SK-N-SH treated with all-trans-retinoic acid at 6 μM for 48 hours (cell line): ENCODE measurements at regions not wholly inside any gene's neighbourhood (a gene's known extent, or its start where the extent isn't known, plus 50 kb on each side); places are given as distances from the start of the nearest gene placed in this dataset.

Experiments used
- ATAC-seq: fragments of 200-7000 bp; cut with Tn5 transposase; 3 replicates; pipeline ENCODE4 v1.9.1; 2020; ENCODE audit warnings: mild to moderate bottlenecking, moderate library complexity
- ARNTL ChIP-seq: fragments of 450-650 bp; formaldehyde crosslinking; IDR thresholded peaks from 2 replicates; pipeline ENCODE4 v1.5.0; 2020; ENCODE audit warnings: low read depth, mild to moderate bottlenecking, moderate library complexity, borderline replicate concordance
- BACH2 ChIP-seq: fragments of 250-450 bp; sonication (Bioruptor Pico); IDR thresholded peaks from 2 replicates; pipeline ENCODE4 v1.9.0; 2021; ENCODE audit warnings: mild to moderate bottlenecking, borderline replicate concordance
- CSDC2 ChIP-seq: fragments of 250-450 bp; sonication (Bioruptor Pico); IDR thresholded peaks from 2 replicates; pipeline ENCODE4 v1.5.0; 2020; ENCODE audit warnings: mild to moderate bottlenecking, moderate library complexity
- ESRRG ChIP-seq: fragments of 250-450 bp; sonication (Bioruptor Pico); IDR thresholded peaks from 2 replicates; pipeline ENCODE4 v1.6.1; 2021; ENCODE audit warnings: mild to moderate bottlenecking
- GLIS3 ChIP-seq: fragments of 250-450 bp; sonication (Bioruptor Pico); IDR thresholded peaks from 2 replicates; pipeline ENCODE4 v1.5.0; 2020; ENCODE audit warnings: mild to moderate bottlenecking, moderate library complexity
- ISL1 ChIP-seq: fragments of 250-450 bp; sonication (Bioruptor Pico); IDR thresholded peaks from 2 replicates; pipeline ENCODE4 v2.1.2; 2022; ENCODE audit warnings: mild to moderate bottlenecking, moderate library complexity
- OSR1 ChIP-seq: fragments of 250-450 bp; sonication (Bioruptor Pico); IDR thresholded peaks from 2 replicates; pipeline ENCODE4 v1.8.0; 2022; ENCODE audit warnings: moderate library complexity, mild to moderate bottlenecking, inconsistent platforms
- PPARA ChIP-seq: fragments of 250-450 bp; sonication (Bioruptor Pico); IDR thresholded peaks from 2 replicates; pipeline ENCODE4 v1.5.0; 2020; ENCODE audit warnings: mild to moderate bottlenecking, borderline replicate concordance
- RARB ChIP-seq: fragments of 250-450 bp; sonication (Bioruptor Pico); IDR thresholded peaks from 2 replicates; pipeline ENCODE4 v1.8.0; 2021; ENCODE audit warnings: mild to moderate bottlenecking, moderate library complexity
- SNAI2 ChIP-seq: fragments of 250-450 bp; sonication (Bioruptor Pico); IDR thresholded peaks from 2 replicates; pipeline ENCODE4 v1.5.0; 2020; ENCODE audit warnings: mild to moderate bottlenecking, moderate library complexity
- TCF4 ChIP-seq: fragments of 250-450 bp; sonication (Bioruptor Pico); IDR thresholded peaks from 2 replicates; pipeline ENCODE4 v1.8.0; 2021; ENCODE audit warnings: mild to moderate bottlenecking, moderate library complexity, borderline replicate concordance
- TOX ChIP-seq: fragments of 250-450 bp; sonication (Bioruptor Pico); IDR thresholded peaks from 2 replicates; pipeline ENCODE4 v1.8.0; 2021; ENCODE audit warnings: mild to moderate bottlenecking, moderate library complexity, borderline replicate concordance
- ZC3H10 ChIP-seq: fragments of 250-450 bp; sonication (Bioruptor Pico); IDR thresholded peaks from 2 replicates; pipeline ENCODE4 v1.5.1; 2021; ENCODE audit warnings: mild to moderate bottlenecking, moderate library complexity
- ZFP3 ChIP-seq: fragments of 250-450 bp; sonication (Bioruptor Pico); IDR thresholded peaks from 2 replicates; pipeline ENCODE4 v1.5.0; 2020; ENCODE audit warnings: mild to moderate bottlenecking, moderate library complexity
- ZFP30 ChIP-seq: fragments of 450-650 bp; formaldehyde crosslinking; IDR thresholded peaks from 2 replicates; pipeline ENCODE4 v1.5.0; 2022; ENCODE audit warnings: mild to moderate bottlenecking, moderate library complexity
- ZNF565 ChIP-seq: fragments of 450-650 bp; formaldehyde crosslinking; conservative IDR thresholded peaks from 2 replicates; pipeline ENCODE4 v1.5.0; 2020; ENCODE audit warnings: low read depth, mild to moderate bottlenecking, moderate library complexity
- ZNF70 ChIP-seq: fragments of 450-650 bp; formaldehyde crosslinking; IDR thresholded peaks from 2 replicates; pipeline ENCODE4 v1.5.0; 2020; ENCODE audit warnings: mild to moderate bottlenecking, moderate library complexity
- ZNF8 ChIP-seq: fragments of 450-650 bp; formaldehyde crosslinking; IDR thresholded peaks from 2 replicates; pipeline ENCODE4 v1.5.0; 2020; ENCODE audit warnings: mild to moderate bottlenecking, moderate library complexity
- TF ChIP-seq, protein P1 (sequence below): fragments of 250-450 bp; sonication (Bioruptor Pico); IDR thresholded peaks from 2 replicates; pipeline ENCODE4 v1.8.0; 2021; ENCODE audit warnings: low read depth, mild to moderate bottlenecking, moderate library complexity, borderline replicate concordance
- TF ChIP-seq, protein P2 (sequence below): fragments of 250-450 bp; sonication (Bioruptor Pico); IDR thresholded peaks from 2 replicates; pipeline ENCODE4 v1.5.1; 2020; ENCODE audit warnings: low read depth, mild to moderate bottlenecking, moderate library complexity
- TF ChIP-seq, protein P3 (sequence below): fragments of 250-450 bp; sonication (Bioruptor Pico); IDR thresholded peaks from 2 replicates; pipeline ENCODE4 v1.8.0; 2020; ENCODE audit warnings: mild to moderate bottlenecking, moderate library complexity, borderline replicate concordance
- TF ChIP-seq, protein P4 (sequence below): fragments of 250-450 bp; sonication (Bioruptor Pico); IDR thresholded peaks from 2 replicates; pipeline ENCODE4 v1.5.0; 2020; ENCODE audit warnings: mild to moderate bottlenecking, moderate library complexity

DNA sequence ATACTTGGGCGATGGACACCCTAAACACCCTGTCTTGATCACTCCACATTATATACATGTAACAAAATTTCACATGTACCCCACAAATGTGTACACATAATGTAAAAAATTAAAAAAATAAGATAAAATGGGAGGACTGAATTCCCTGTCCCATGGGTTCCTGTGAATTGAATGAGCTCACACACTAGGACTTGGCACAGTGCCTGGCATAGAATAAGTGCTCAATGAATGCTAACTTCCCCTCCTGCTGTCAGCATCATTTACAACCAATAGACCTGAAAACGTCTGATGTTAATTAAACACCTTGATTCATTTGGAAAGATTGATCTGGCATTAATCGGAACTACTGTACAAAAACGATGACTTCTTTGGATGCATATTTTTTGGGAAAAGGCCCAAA, 117.3 kb upstream of the ZNF438 start:
- no peak for TF ChIP-seq ISL1
- TF ChIP-seq ESRRG (CRISPR knock-in tag) = no peak
- no peak for TF ChIP-seq ZC3H10 (CRISPR knock-in tag)
- TF ChIP-seq BACH2 (CRISPR knock-in tag) = no peak
- no peak for TF ChIP-seq TCF4 (CRISPR knock-in tag)
- TF ChIP-seq CSDC2 (CRISPR knock-in tag) = no peak
- no peak for TF ChIP-seq PPARA (CRISPR knock-in tag)
- TF ChIP-seq ZFP30 (CRISPR knock-in tag) = no peak
- no peak for TF ChIP-seq SNAI2 (CRISPR knock-in tag)
- TF ChIP-seq GLIS3 (CRISPR knock-in tag) = no peak
- no peak for TF ChIP-seq ZNF8
- TF ChIP-seq ZNF70 (CRISPR knock-in tag) = no peak
- no peak for TF ChIP-seq OSR1
- no peak for ATAC-seq

DNA sequence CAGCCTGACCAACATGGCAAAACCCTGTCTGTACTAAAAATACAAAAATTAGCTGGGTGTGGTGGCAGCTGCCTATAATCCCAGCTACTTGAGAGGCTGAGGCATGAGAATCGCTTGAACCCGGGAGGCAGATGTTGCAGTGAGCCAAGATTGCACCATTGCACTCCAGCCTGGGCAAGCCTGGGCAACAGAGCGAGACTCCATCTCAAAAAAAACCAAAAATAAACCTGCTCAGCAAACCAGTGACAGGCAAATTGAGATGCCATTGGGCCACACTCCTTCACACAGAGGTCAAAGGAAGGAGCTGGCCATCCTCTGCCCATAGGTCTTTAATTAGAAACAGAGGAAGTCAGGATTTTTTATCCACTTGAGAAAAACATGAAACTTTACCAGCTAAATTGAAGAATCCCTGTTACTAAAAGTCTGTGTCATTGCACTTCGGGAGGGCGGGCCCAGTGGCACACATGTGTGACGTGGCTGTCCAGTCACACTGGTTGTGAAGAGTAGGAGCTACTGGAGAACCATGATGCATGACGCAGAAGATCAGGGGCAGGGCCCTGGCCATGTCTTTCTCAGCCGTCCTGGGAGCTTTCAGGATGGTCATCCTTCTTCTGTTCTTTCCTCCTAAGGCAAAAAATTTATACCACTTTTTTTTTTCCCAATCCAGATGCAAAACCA, 118.3 kb upstream of the ZNF438 start:
- no peak for ATAC-seq
- TF ChIP-seq, protein P1, sequence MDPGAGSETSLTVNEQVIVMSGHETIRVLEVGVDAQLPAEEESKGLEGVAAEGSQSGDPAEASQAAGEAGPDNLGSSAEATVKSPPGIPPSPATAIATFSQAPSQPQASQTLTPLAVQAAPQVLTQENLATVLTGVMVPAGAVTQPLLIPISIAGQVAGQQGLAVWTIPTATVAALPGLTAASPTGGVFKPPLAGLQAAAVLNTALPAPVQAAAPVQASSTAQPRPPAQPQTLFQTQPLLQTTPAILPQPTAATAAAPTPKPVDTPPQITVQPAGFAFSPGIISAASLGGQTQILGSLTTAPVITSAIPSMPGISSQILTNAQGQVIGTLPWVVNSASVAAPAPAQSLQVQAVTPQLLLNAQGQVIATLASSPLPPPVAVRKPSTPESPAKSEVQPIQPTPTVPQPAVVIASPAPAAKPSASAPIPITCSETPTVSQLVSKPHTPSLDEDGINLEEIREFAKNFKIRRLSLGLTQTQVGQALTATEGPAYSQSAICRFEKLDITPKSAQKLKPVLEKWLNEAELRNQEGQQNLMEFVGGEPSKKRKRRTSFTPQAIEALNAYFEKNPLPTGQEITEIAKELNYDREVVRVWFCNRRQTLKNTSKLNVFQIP (CRISPR knock-in tag) = no peak
- TF ChIP-seq GLIS3 (CRISPR knock-in tag) (no peak), ESRRG (CRISPR knock-in tag) (no peak), CSDC2 (CRISPR knock-in tag) (no peak), ARNTL (CRISPR knock-in tag) (no peak), ZNF70 (CRISPR knock-in tag) (no peak), RARB (CRISPR knock-in tag) (no peak), PPARA (CRISPR knock-in tag) (no peak), TOX (CRISPR knock-in tag) (no peak), SNAI2 (CRISPR knock-in tag) (no peak), ZFP3 (CRISPR knock-in tag) (no peak)
- TF ChIP-seq, protein P2, sequence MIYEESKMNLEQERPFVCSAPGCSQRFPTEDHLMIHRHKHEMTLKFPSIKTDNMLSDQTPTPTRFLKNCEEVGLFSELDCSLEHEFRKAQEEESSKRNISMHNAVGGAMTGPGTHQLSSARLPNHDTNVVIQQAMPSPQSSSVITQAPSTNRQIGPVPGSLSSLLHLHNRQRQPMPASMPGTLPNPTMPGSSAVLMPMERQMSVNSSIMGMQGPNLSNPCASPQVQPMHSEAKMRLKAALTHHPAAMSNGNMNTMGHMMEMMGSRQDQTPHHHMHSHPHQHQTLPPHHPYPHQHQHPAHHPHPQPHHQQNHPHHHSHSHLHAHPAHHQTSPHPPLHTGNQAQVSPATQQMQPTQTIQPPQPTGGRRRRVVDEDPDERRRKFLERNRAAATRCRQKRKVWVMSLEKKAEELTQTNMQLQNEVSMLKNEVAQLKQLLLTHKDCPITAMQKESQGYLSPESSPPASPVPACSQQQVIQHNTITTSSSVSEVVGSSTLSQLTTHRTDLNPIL (CRISPR knock-in tag) = no peak
- TF ChIP-seq, protein P3, sequence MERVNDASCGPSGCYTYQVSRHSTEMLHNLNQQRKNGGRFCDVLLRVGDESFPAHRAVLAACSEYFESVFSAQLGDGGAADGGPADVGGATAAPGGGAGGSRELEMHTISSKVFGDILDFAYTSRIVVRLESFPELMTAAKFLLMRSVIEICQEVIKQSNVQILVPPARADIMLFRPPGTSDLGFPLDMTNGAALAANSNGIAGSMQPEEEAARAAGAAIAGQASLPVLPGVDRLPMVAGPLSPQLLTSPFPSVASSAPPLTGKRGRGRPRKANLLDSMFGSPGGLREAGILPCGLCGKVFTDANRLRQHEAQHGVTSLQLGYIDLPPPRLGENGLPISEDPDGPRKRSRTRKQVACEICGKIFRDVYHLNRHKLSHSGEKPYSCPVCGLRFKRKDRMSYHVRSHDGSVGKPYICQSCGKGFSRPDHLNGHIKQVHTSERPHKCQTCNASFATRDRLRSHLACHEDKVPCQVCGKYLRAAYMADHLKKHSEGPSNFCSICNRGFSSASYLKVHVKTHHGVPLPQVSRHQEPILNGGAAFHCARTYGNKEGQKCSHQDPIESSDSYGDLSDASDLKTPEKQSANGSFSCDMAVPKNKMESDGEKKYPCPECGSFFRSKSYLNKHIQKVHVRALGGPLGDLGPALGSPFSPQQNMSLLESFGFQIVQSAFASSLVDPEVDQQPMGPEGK (CRISPR knock-in tag) = no peak
- TF ChIP-seq, protein P4, sequence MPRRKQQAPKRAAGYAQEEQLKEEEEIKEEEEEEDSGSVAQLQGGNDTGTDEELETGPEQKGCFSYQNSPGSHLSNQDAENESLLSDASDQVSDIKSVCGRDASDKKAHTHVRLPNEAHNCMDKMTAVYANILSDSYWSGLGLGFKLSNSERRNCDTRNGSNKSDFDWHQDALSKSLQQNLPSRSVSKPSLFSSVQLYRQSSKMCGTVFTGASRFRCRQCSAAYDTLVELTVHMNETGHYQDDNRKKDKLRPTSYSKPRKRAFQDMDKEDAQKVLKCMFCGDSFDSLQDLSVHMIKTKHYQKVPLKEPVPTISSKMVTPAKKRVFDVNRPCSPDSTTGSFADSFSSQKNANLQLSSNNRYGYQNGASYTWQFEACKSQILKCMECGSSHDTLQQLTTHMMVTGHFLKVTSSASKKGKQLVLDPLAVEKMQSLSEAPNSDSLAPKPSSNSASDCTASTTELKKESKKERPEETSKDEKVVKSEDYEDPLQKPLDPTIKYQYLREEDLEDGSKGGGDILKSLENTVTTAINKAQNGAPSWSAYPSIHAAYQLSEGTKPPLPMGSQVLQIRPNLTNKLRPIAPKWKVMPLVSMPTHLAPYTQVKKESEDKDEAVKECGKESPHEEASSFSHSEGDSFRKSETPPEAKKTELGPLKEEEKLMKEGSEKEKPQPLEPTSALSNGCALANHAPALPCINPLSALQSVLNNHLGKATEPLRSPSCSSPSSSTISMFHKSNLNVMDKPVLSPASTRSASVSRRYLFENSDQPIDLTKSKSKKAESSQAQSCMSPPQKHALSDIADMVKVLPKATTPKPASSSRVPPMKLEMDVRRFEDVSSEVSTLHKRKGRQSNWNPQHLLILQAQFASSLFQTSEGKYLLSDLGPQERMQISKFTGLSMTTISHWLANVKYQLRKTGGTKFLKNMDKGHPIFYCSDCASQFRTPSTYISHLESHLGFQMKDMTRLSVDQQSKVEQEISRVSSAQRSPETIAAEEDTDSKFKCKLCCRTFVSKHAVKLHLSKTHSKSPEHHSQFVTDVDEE = no peak
- TF ChIP-seq, all 23 proteins: peak for 0

DNA sequence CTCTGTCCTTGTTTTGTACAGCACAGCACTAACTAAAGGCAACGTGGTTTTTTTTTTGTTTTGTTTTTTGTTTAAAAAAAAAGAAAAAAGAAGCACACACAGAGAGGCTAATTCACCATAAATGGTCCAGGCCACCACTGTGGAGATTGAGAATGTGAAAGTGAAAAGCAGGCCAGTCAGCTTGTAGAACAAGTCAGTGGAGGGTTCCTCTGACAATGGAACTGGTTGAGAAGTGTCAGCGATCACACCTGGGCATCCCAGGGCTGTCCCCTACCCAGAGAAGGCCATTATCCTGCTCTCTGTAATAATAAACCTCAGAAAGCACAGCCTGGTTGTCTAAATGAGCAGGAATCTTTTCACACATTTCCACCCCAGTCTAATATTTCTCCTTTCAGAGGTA, 119.6 kb upstream of the ZNF438 start:
- no peak for ATAC-seq
- TF ChIP-seq GLIS3 (CRISPR knock-in tag) (no peak), BACH2 (CRISPR knock-in tag) (no peak), ARNTL (CRISPR knock-in tag) (no peak), TCF4 (CRISPR knock-in tag) (no peak), ZNF565 (no peak), ZNF70 (CRISPR knock-in tag) (no peak)
- TF ChIP-seq, protein P1 (CRISPR knock-in tag) = no peak
- TF ChIP-seq, protein P2 (CRISPR knock-in tag) = no peak
- TF ChIP-seq, protein P4 = no peak
